B cell (primary cell): ENCODE measurements at regions not wholly inside any gene's neighbourhood (a gene's known extent, or its start where the extent isn't known, plus 50 kb on each side); places are given as distances from the start of the nearest gene placed in this dataset.

Experiments
- ATAC-seq: fragments of 200-7000 bp; cut with Tn5 transposase; one replicate; pipeline ENCODE4 v1.10.0; 2021; ENCODE audit warnings: low read depth, mild to moderate bottlenecking, moderate number of reproducible peaks, moderate library complexity
- CTCF ChIA-PET: fragments of 350-600 bp; sonication (Branson Sonifier 250); formaldehyde crosslinking; loops from one replicate; lab custom pipeline; 2021; ENCODE audit warnings: antibody characterized with exemption, inconsistent platforms; lab: Charles Lee
- POLR2A ChIA-PET: fragments of 350-600 bp; sonication (Branson Sonifier 250); formaldehyde crosslinking; loops from one replicate; lab custom pipeline; 2021; ENCODE audit warnings: antibody characterized with exemption; lab: Charles Lee
- DNase-seq: peaks from one replicate; pipeline ENCODE4 v3.0.0; 2013
- H2AFZ ChIP-seq: 2 replicates; pipeline ENCODE4 v1.6.1; 2012; ENCODE audit warnings: mild to moderate bottlenecking, low read depth, low read length; ENCODE audit not compliant: insufficient read depth, poor library complexity, severe bottlenecking
- H3K27ac ChIP-seq, 2 donors: 1 replicate in 1 of 2; 2 replicates in 1 of 2; pipeline ENCODE4 v1.5.1; 2012 to 2013; ENCODE audit warnings: low read length in 2 of 2, mild to moderate bottlenecking in 2 of 2, moderate library complexity in 1 of 2
- H3K27me3 ChIP-seq, 4 experiments: fragments of 200-600 bp in 1 of 4; sonication (generic) in 1 of 4; replicated peaks in 1 of 4; 1 replicate in 2 of 4; 2 replicates in 2 of 4; pipeline versions ENCODE4 v1.6.1 to v1.7.0; 2013 to 2016; ENCODE audit warnings: low read length in 3 of 4, mild to moderate bottlenecking in 2 of 4, mixed read lengths in 1 of 4, moderate library complexity in 1 of 4; ENCODE audit not compliant: insufficient read depth in 4 of 4, control insufficient read depth in 3 of 4; ENCODE audit errors: control extremely low read depth in 1 of 4
- H3K36me3 ChIP-seq, 2 experiments: replicated peaks in 1 of 2; 1 replicate in 1 of 2; 2 replicates in 1 of 2; pipeline versions ENCODE4 v1.6.1 to v1.7.1; 2013; ENCODE audit warnings: low read length in 1 of 2; ENCODE audit not compliant: insufficient read depth in 2 of 2, control insufficient read depth in 1 of 2; ENCODE audit errors: control extremely low read depth in 1 of 2, extremely low read depth in 1 of 2
- H3K4me1 ChIP-seq, 2 donors: fragments of 200-600 bp in 1 of 2; sonication (generic) in 1 of 2; 1 replicate in 1 of 2; 2 replicates in 1 of 2; pipeline versions ENCODE4 v1.5.1 to v1.6.1; 2013 to 2017; ENCODE audit warnings: low read length in 2 of 2; ENCODE audit not compliant: control insufficient read depth in 2 of 2, insufficient read depth in 2 of 2
- H3K4me2 ChIP-seq: replicated peaks from 2 replicates; pipeline ENCODE3; 2012; ENCODE audit warnings: mild to moderate bottlenecking, low read depth, low read length; ENCODE audit not compliant: poor library complexity, severe bottlenecking
- H3K4me3 ChIP-seq, 5 experiments: fragments of 200-600 bp in 1 of 5; sonication (generic) in 1 of 5; 1 replicate in 3 of 5; 2 replicates in 2 of 5; pipeline versions ENCODE4 v1.5.1 to v1.7.0; 2011 to 2016; ENCODE audit warnings: low read length in 4 of 5, mild to moderate bottlenecking in 4 of 5, low read depth in 2 of 5, control low read depth in 1 of 5, moderate library complexity in 1 of 5; ENCODE audit not compliant: insufficient read depth in 1 of 5; ENCODE audit errors: control extremely low read depth in 1 of 5, extremely low read depth in 1 of 5
- H3K79me2 ChIP-seq: fragments of 200-600 bp; sonication (generic); one replicate; pipeline ENCODE4 v1.6.0; 2016; ENCODE audit warnings: low read length; ENCODE audit not compliant: control insufficient read depth, insufficient read depth
- H3K9ac ChIP-seq: fragments of 200-600 bp; sonication (generic); 2 replicates; pipeline ENCODE4 v1.6.1; 2017; ENCODE audit warnings: mild to moderate bottlenecking, low read length, moderate library complexity
- H3K9me3 ChIP-seq, 3 donors: one replicate each; pipeline versions ENCODE4 v1.6.1 to v1.7.1; 2013; ENCODE audit warnings: low read length in 2 of 3; ENCODE audit not compliant: control insufficient read depth in 2 of 3, insufficient read depth in 1 of 3; ENCODE audit errors: control extremely low read depth in 1 of 3
- H4K20me1 ChIP-seq: 2 replicates; pipeline ENCODE4 v1.6.0; 2012; ENCODE audit warnings: mild to moderate bottlenecking, low read length; ENCODE audit not compliant: insufficient read depth, control insufficient read depth, poor library complexity, severe bottlenecking
- H3K27ac Mint-ChIP-seq: one replicate; pipeline ENCODE4 v1.8.0; 2021; ENCODE audit warnings: mixed read lengths
- H3K27me3 Mint-ChIP-seq: one replicate; pipeline ENCODE4 v1.8.0; 2021; ENCODE audit warnings: mixed read lengths
- H3K4me1 Mint-ChIP-seq: one replicate; pipeline ENCODE4 v1.8.0; 2021; ENCODE audit warnings: mixed read lengths
- H3K4me3 Mint-ChIP-seq: one replicate; pipeline ENCODE4 v1.8.0; 2021; ENCODE audit warnings: mixed read lengths
- H3K9me3 Mint-ChIP-seq: one replicate; pipeline ENCODE4 v1.8.0; 2022; ENCODE audit warnings: mixed read lengths; ENCODE audit not compliant: insufficient read depth
- EZH2 ChIP-seq: IDR thresholded peaks from 2 replicates; pipeline ENCODE4 v1.6.1; 2012; ENCODE audit warnings: borderline replicate concordance, low read depth, mild to moderate bottlenecking, moderate library complexity, low read length; ENCODE audit not compliant: insufficient read depth, poor library complexity, severe bottlenecking
- WGBS: methylation state at CpG from one replicate; pipeline ENCODE4 v1.1.5; 2013; ENCODE audit warnings: missing lambda C conversion rate; ENCODE audit not compliant: insufficient coverage; 5-methylcytosine and 5-hydroxymethylcytosine counted together
- intact Hi-C: fragments of 100-400 bp; cut with micrococcal nuclease; formaldehyde crosslinking; loops from one replicate; pipeline ENCODE4 v1.10.0; 2022
- TF ChIP-seq, protein P1 (sequence below): fragments of 200-600 bp; IDR thresholded peaks from one replicate; pipeline ENCODE4 v1.8.0; 2022; ENCODE audit warnings: antibody characterized with exemption, mild to moderate bottlenecking

DNA sequence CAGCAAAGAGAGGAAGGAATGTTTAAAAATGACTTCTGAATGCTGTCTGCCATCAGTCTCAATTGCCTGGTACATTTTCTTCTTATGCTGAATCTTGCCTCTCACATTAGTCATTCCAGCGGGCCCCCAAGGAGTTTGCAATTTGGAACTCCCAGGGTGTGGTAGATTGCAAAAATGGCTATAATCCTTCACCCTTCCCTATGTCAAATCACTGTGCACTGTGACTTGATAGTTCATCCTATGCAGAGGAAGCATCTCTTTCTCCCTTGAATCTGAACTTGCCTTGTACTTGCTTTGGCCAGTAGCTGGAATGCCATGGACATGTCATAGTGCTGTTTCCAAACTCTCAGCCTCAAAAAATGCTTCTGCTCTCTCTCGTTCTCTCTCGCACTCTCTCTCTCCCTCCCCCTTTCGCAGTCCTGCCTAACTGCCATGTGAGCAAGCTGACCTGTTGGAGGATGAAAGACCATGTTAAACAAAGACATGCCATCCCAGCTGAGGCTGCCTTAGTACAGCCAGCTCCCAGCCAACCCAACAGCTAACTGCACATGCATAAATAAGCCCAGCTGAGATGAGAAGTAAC lies 284.0 kb upstream of the TLE4 start:
- intact Hi-C loops = no loop called here
- H3K27me3 ChIP-seq = no peaks in the 10 kb centered on the region
- Mint-ChIP-seq H3K9me3 (no peaks in the 10 kb centered on the region), H3K27ac (no peak overlapping the region), H3K4me3 (no peak overlapping the region), H3K27me3 (peaks cover 3% of the 10 kb centered on the region), H3K4me1 (no peaks in the 10 kb centered on the region)
- DNase-seq (no peak), ATAC-seq (no peak)
- H3K4me2 ChIP-seq = no peak overlapping the region
- H3K9ac ChIP-seq = no peak overlapping the region
- no peak overlapping the region for H3K27ac ChIP-seq
- no peaks in the 10 kb centered on the region for H3K4me1 ChIP-seq
- POLR2A ChIA-PET = no interaction called here
- H3K4me3 ChIP-seq = no peak overlapping the region
- no peaks in the 10 kb centered on the region for H4K20me1 ChIP-seq
- TF ChIP-seq, protein P1, sequence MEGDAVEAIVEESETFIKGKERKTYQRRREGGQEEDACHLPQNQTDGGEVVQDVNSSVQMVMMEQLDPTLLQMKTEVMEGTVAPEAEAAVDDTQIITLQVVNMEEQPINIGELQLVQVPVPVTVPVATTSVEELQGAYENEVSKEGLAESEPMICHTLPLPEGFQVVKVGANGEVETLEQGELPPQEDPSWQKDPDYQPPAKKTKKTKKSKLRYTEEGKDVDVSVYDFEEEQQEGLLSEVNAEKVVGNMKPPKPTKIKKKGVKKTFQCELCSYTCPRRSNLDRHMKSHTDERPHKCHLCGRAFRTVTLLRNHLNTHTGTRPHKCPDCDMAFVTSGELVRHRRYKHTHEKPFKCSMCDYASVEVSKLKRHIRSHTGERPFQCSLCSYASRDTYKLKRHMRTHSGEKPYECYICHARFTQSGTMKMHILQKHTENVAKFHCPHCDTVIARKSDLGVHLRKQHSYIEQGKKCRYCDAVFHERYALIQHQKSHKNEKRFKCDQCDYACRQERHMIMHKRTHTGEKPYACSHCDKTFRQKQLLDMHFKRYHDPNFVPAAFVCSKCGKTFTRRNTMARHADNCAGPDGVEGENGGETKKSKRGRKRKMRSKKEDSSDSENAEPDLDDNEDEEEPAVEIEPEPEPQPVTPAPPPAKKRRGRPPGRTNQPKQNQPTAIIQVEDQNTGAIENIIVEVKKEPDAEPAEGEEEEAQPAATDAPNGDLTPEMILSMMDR = no peak
- TF ChIP-seq EZH2 = no peak
- no peaks in the 10 kb centered on the region for H3K9me3 ChIP-seq
- CTCF ChIA-PET = no interaction called here
- no peaks in the 10 kb centered on the region for H3K36me3 ChIP-seq
- H3K79me2 ChIP-seq = no peaks in the 10 kb centered on the region
- 95% methylated on average over 3 of the region's 4 CpGs for WGBS
- H2AFZ ChIP-seq = no peak overlapping the region

DNA sequence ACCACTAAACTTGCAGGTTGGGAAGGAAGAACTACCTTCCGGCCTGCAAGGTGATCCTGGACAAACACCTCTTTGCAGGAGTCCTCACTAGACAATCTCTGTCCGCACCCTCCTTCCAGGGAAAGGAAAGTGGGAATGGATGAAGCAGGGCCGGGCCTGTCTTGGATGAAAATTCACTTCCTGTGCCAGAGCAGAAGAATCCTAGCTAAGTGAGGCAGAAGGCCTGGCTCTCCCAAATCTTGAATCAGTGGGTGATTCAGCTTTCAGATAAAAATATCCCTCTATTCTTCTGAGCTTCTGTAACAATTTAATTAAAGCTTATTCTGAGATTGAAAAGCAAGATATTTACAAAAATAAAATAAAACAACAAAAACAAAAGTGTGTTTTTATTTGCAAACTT lies 281.9 kb upstream of the TLE4 start:
- Mint-ChIP-seq H3K27me3 (peaks cover 3% of the 10 kb centered on the region), H3K9me3 (no peaks in the 10 kb centered on the region), H3K4me1 (no peaks in the 10 kb centered on the region), H3K27ac (no peak overlapping the region), H3K4me3 (no peak overlapping the region)
- H3K4me1 ChIP-seq = no peaks in the 10 kb centered on the region
- H4K20me1 ChIP-seq = no peaks in the 10 kb centered on the region
- intact Hi-C loops = no loop called here
- ATAC-seq = no peak
- H3K9me3 ChIP-seq = no peaks in the 10 kb centered on the region
- no peak overlapping the region for H3K4me2 ChIP-seq
- TF ChIP-seq, protein P1 = no peak
- TF ChIP-seq EZH2 = no peak
- ChIA-PET POLR2A (no interaction called here), CTCF (no interaction called here)
- no peaks in the 10 kb centered on the region for H3K79me2 ChIP-seq
- no CpG with 5 or more reads among the region's 3 CpGs for WGBS
- DNase-seq = no peak
- no peak overlapping the region for H3K27ac ChIP-seq
- H3K27me3 ChIP-seq = no peaks in the 10 kb centered on the region
- H3K36me3 ChIP-seq = no peaks in the 10 kb centered on the region
- H3K4me3 ChIP-seq = no peak overlapping the region
- no peak overlapping the region for H2AFZ ChIP-seq
- H3K9ac ChIP-seq = no peak overlapping the region
